GM12873 (cell line): ENCODE measurements at regions not wholly inside any gene's neighbourhood (a gene's known extent, or its start where the extent isn't known, plus 50 kb on each side); places are given as distances from the start of the nearest gene placed in this dataset.

Experiments used
- CTCF ChIP-seq: IDR thresholded peaks from 2 replicates; pipeline ENCODE4 v1.5.1; 2012; ENCODE audit warnings: low read depth, mild to moderate bottlenecking, moderate library complexity, low read length, control low read depth; ENCODE audit not compliant: insufficient read depth; ENCODE audit errors: missing control alignments

GRCh38 chr2:21944536-21944935 lies 820.8 kb downstream of the TDRD15 start:
- no peak for TF ChIP-seq CTCF

GRCh38 chr2:21945658-21946057 lies 821.9 kb downstream of the TDRD15 start:
- TF ChIP-seq CTCF, result no peak

- TF ChIP-seq CTCF, result no peak
These were observed 823.3 kb downstream of the TDRD15 start for GRCh38 chr2:21947046-21947445.

- TF ChIP-seq CTCF, result no peak
These were observed 842.4 kb downstream of the TDRD15 start for GRCh38 chr2:21966139-21966538.

GRCh38 chr2:21970971-21971370 lies 847.2 kb downstream of the TDRD15 start:
- TF ChIP-seq CTCF, result no peak

GRCh38 chr2:21972586-21972985 lies 848.8 kb downstream of the TDRD15 start:
- no peak for TF ChIP-seq CTCF

GRCh38 chr2:21981127-21981526 lies 857.4 kb downstream of the TDRD15 start:
- TF ChIP-seq CTCF, result no peak
